Omental fat pad (tissue), 3 donors: ENCODE measurements at regions not wholly inside any gene's neighbourhood (a gene's known extent, or its start where the extent isn't known, plus 50 kb on each side); places are given as distances from the start of the nearest gene placed in this dataset.

Source experiments
- ATAC-seq: fragments of 150-250 bp; one replicate; pipeline ENCODE4 v1.9.1; 2016; ENCODE audit warnings: mild to moderate bottlenecking, moderate library complexity; ENCODE audit not compliant: low FRiP score
- DNase-seq: peaks from one replicate; pipeline ENCODE4 v3.0.0-alpha.2; 2019; ENCODE audit warnings: low spot score
- TF ChIP-seq, protein P1 (sequence below), 3 donors: fragments of 450-650 bp; IDR thresholded peaks; one replicate each; pipeline ENCODE4 v1.5.1; 2016 to 2017; ENCODE audit warnings: antibody characterized with exemption in 3 of 3, mild to moderate bottlenecking in 3 of 3, moderate library complexity in 2 of 3

DNA sequence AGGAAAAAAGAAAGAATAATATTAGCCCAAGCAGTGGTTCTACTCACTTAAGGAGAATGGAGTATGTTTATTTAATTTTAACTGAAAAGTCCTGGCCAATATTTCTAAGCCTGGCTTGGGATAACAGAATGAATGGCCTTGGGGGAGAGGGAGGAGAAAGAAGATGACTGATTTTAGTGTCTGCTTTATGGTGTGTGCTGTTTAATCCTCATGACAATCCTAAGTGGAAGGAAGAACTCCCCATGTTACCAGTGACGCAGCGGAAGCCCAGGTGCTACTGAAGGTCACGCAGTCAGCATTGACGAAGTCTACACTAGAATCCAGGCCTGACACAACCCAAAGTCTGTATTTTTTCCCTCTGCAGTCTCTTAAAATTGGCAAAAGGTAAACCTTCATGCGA lies 50.5 kb downstream of the PALM2AKAP2 start:
- TF ChIP-seq, protein P1, sequence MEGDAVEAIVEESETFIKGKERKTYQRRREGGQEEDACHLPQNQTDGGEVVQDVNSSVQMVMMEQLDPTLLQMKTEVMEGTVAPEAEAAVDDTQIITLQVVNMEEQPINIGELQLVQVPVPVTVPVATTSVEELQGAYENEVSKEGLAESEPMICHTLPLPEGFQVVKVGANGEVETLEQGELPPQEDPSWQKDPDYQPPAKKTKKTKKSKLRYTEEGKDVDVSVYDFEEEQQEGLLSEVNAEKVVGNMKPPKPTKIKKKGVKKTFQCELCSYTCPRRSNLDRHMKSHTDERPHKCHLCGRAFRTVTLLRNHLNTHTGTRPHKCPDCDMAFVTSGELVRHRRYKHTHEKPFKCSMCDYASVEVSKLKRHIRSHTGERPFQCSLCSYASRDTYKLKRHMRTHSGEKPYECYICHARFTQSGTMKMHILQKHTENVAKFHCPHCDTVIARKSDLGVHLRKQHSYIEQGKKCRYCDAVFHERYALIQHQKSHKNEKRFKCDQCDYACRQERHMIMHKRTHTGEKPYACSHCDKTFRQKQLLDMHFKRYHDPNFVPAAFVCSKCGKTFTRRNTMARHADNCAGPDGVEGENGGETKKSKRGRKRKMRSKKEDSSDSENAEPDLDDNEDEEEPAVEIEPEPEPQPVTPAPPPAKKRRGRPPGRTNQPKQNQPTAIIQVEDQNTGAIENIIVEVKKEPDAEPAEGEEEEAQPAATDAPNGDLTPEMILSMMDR (IDR thresholded peaks at IDR 0.05), result no peak
- ATAC-seq, result no peak

GRCh38 chr9:109831998-109832658 lies 52.1 kb downstream of the PALM2AKAP2 start:
- TF ChIP-seq, protein P1 (IDR thresholded peaks at IDR 0.05), result no peak
- DNase-seq (no peak), ATAC-seq (no peak)

More for the DNA sequence above, 50.5 kb downstream of the PALM2AKAP2 start:
- DNase-seq, result no peak

GRCh38 chr9:109834855-109835254 lies 54.9 kb downstream of the PALM2AKAP2 start:
- TF ChIP-seq, protein P1 (IDR thresholded peaks at IDR 0.05), result no peak
- ATAC-seq, result no peak
- no peak for DNase-seq

DNA sequence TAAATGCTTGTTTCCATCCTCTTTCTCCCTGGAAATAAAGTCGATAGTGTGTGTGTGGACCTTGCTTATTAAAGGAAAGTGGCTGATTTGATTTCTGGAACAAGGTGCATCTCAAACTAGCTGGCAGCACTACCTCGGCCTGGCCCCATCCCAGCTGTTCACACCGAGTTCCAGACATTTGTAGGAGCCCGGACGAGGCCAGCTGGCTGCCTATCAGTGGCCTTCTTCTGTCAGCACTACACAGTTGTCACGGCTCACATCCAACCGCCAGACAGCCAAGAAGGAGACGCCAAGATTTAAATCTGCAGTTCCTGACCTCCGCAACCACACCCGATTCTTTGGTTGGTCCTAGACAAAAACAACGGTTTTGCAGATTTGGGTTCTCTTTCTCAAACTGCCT lies 63.6 kb downstream of the PALM2AKAP2 start:
- ATAC-seq, result no peak
- no peak for DNase-seq
- TF ChIP-seq, protein P1 (IDR thresholded peaks at IDR 0.05), result no peak

DNA sequence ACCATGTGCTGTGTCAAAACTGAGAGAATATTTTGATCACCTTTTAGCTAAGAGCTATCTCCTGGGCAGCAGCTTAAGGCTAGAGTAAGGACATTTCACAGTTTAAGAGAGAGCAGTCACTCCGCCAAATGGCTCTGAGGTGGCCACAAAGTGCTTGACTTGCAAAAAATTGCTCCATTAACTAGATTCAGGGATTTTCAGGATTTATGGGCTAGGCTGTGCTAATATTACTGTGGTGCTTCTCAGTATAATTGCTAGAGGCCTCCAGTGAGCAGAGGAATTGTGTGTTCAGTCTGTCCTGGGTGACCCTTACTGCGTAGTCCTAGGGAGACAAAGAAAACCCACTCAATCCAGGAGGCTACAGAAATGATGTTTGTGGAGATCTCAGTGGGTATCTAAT lies 65.2 kb downstream of the PALM2AKAP2 start:
- DNase-seq (no peak), ATAC-seq (no peak)
- TF ChIP-seq, protein P1 (IDR thresholded peaks at IDR 0.05), result no peak

GRCh38 chr9:109846776-109847175 lies 66.8 kb downstream of the PALM2AKAP2 start:
- DNase-seq (no peak), ATAC-seq (no peak)
- TF ChIP-seq, protein P1 (IDR thresholded peaks at IDR 0.05), result no peak

- ATAC-seq (no peak), DNase-seq (no peak)
- TF ChIP-seq, protein P1 (IDR thresholded peaks at IDR 0.05), result no peak
Observed at GRCh38 chr9:109852556-109852955, 72.6 kb downstream of the PALM2AKAP2 start.
